ENCODE measurements at regions not wholly inside any gene's neighbourhood (a gene's known extent, or its start where the extent isn't known, plus 50 kb on each side); places are given as distances from the start of the nearest gene placed in this dataset.

DNA sequence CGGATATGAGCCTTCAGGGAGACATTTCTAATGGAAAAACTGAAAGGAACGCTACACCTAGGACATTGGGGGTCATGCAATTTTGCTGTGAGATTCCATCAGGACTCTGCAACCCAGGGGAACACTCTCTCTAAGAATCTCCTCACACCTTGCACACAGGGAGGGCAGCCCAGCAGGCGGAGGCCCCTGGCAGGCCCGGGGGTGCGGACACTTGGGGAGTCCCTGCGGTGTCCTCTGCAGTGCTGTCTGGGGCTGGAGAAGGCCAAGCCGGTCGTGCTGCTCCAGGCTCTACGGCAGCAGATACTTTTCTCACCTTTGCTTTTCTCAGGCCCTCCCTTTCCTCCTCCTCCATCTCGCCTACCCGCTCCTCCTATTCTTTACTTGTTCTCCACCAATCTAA lies 54.7 kb upstream of the FAM110C start:
- no TSS peak for BruUV-seq (replicated peaks)
- TF ChIP-seq EZH2 (IDR thresholded peaks at IDR 0.05; ENCODE audit: borderline replicate concordance, low read depth, low read length, poor library complexity, severe bottlenecking): no peak
- TF ChIP-seq, protein P1, sequence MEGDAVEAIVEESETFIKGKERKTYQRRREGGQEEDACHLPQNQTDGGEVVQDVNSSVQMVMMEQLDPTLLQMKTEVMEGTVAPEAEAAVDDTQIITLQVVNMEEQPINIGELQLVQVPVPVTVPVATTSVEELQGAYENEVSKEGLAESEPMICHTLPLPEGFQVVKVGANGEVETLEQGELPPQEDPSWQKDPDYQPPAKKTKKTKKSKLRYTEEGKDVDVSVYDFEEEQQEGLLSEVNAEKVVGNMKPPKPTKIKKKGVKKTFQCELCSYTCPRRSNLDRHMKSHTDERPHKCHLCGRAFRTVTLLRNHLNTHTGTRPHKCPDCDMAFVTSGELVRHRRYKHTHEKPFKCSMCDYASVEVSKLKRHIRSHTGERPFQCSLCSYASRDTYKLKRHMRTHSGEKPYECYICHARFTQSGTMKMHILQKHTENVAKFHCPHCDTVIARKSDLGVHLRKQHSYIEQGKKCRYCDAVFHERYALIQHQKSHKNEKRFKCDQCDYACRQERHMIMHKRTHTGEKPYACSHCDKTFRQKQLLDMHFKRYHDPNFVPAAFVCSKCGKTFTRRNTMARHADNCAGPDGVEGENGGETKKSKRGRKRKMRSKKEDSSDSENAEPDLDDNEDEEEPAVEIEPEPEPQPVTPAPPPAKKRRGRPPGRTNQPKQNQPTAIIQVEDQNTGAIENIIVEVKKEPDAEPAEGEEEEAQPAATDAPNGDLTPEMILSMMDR (conservative IDR thresholded peaks at IDR 0.05; ENCODE audit: low read depth, low read length): no peak
- no peak for DNase-seq (ENCODE audit: low spot score)
- H3K27me3 ChIP-seq (replicated peaks; ENCODE audit: insufficient read depth, low read depth, low read length, poor library complexity): no peaks in the 10 kb centered on the region
- CTCF ChIA-PET: no interaction called here
- POLR2A ChIA-PET (ENCODE audit: low non-redundant PET): no interaction called here
- intact Hi-C loops (cut with micrococcal nuclease; ENCODE audit: unreplicated experiment): no loop called here
- H3K27ac ChIP-seq (ENCODE audit: low read depth, low read length, poor library complexity, severe bottlenecking): no peak overlapping the region
- peaks cover 4% of the 10 kb centered on the region for H3K9me3 ChIP-seq (ENCODE audit: low read depth, low read length, poor library complexity, severe bottlenecking)
- no peaks in the 10 kb centered on the region for H3K36me3 ChIP-seq (ENCODE audit: insufficient read depth, low read length, poor library complexity, severe bottlenecking)
- peaks cover 18% of the 10 kb centered on the region for H3K4me1 ChIP-seq (ENCODE audit: insufficient read depth, low read length, poor library complexity, severe bottlenecking)
- H3K4me3 ChIP-seq (ENCODE audit: low read depth, low read length, poor library complexity, severe bottlenecking): no peak overlapping the region

Data from A673 (cell line).